HFFc6 (cell line): ENCODE measurements at regions not wholly inside any gene's neighbourhood (a gene's known extent, or its start where the extent isn't known, plus 50 kb on each side); places are given as distances from the start of the nearest gene placed in this dataset.

Experiments
- DNase-seq: peaks from one replicate; pipeline ENCODE4 v3.0.0-alpha.2; 2018
- H3K27ac Mint-ChIP-seq: 2 replicates; pipeline ENCODE4 v1.8.0; 2020; ENCODE audit warnings: mild to moderate bottlenecking, mixed read lengths
- H3K27me3 Mint-ChIP-seq: 2 replicates; pipeline ENCODE4 v1.8.0; 2021; ENCODE audit warnings: mild to moderate bottlenecking, moderate library complexity, mixed read lengths; ENCODE audit not compliant: insufficient read depth
- H3K36me3 Mint-ChIP-seq: 2 replicates; pipeline ENCODE4 v1.8.0; 2021; ENCODE audit warnings: low read depth, mixed read lengths
- H3K4me1 Mint-ChIP-seq: 2 replicates; pipeline ENCODE4 v1.8.0; 2020; ENCODE audit warnings: low read depth, mixed read lengths
- H3K4me3 Mint-ChIP-seq: 2 replicates; pipeline ENCODE4 v1.8.0; 2020; ENCODE audit warnings: mild to moderate bottlenecking, moderate library complexity, mixed read lengths
- H3K9me3 Mint-ChIP-seq: 2 replicates; pipeline ENCODE4 v1.8.0; 2020; ENCODE audit warnings: mild to moderate bottlenecking, mixed read lengths
- CTCF ChIP-seq: fragments of 200-600 bp; sonication (generic); IDR thresholded peaks from 2 replicates; pipeline ENCODE4 v1.5.0; 2021; ENCODE audit warnings: antibody characterized with exemption, mild to moderate bottlenecking

GRCh38 chr7:93030605-93031225 lies 87.1 kb downstream of the SAMD9 start:
- H3K27ac Mint-ChIP-seq = peak overlapping the region; percentile 59; the same call in 1 of the 2 replicates
- H3K9me3 Mint-ChIP-seq = peaks cover 21% of the 10 kb centered on the region
- peak; percentile 65 for DNase-seq
- H3K4me1 Mint-ChIP-seq = peaks cover 21% of the 10 kb centered on the region
- peak overlapping the region; percentile 19; the same call in 1 of the 2 replicates for H3K4me3 Mint-ChIP-seq
- peaks cover 20% of the 10 kb centered on the region for H3K36me3 Mint-ChIP-seq
- TF ChIP-seq CTCF = no peak
- H3K27me3 Mint-ChIP-seq = no peaks in the 10 kb centered on the region; the same call in 1 of the 2 replicates

- Mint-ChIP-seq H3K27ac (no peak overlapping the region), H3K4me1 (peaks cover 21% of the 10 kb centered on the region), H3K4me3 (no peak overlapping the region), H3K27me3 (no peaks in the 10 kb centered on the region; the same call in 1 of the 2 replicates), H3K9me3 (peaks cover 21% of the 10 kb centered on the region), H3K36me3 (peaks cover 20% of the 10 kb centered on the region)
- no peak for DNase-seq
- no peak for TF ChIP-seq CTCF
Measured at GRCh38 chr7:93029056-93029455, 88.7 kb downstream of the SAMD9 start.

- no peak for TF ChIP-seq CTCF
- Mint-ChIP-seq H3K4me3 (no peak overlapping the region), H3K4me1 (peaks cover 21% of the 10 kb centered on the region), H3K9me3 (peaks cover 21% of the 10 kb centered on the region), H3K27ac (no peak overlapping the region), H3K27me3 (no peaks in the 10 kb centered on the region; the same call in 1 of the 2 replicates), H3K36me3 (peaks cover 20% of the 10 kb centered on the region)
- DNase-seq = no peak
Measured at GRCh38 chr7:93028610-93029009, 89.2 kb downstream of the SAMD9 start.

- Mint-ChIP-seq H3K27ac (no peak overlapping the region), H3K4me1 (peaks cover 21% of the 10 kb centered on the region), H3K27me3 (no peaks in the 10 kb centered on the region; the same call in 1 of the 2 replicates), H3K4me3 (no peak overlapping the region), H3K36me3 (peaks cover 15% of the 10 kb centered on the region), H3K9me3 (peaks cover 19% of the 10 kb centered on the region)
- DNase-seq = no peak
- no peak for TF ChIP-seq CTCF
Measured at GRCh38 chr7:93027044-93027443, 90.7 kb downstream of the SAMD9 start.

GRCh38 chr7:93026425-93026824 lies 91.4 kb downstream of the SAMD9 start:
- H3K9me3 Mint-ChIP-seq = peaks cover 13% of the 10 kb centered on the region
- DNase-seq = no peak
- no peak overlapping the region for H3K27ac Mint-ChIP-seq
- peaks cover 9% of the 10 kb centered on the region for H3K36me3 Mint-ChIP-seq
- no peak overlapping the region for H3K4me3 Mint-ChIP-seq
- no peaks in the 10 kb centered on the region; the same call in 1 of the 2 replicates for H3K27me3 Mint-ChIP-seq
- no peak for TF ChIP-seq CTCF
- peaks cover 21% of the 10 kb centered on the region for H3K4me1 Mint-ChIP-seq
